MM.1S (cell line): ENCODE measurements at regions not wholly inside any gene's neighbourhood (a gene's known extent, or its start where the extent isn't known, plus 50 kb on each side); places are given as distances from the start of the nearest gene placed in this dataset.

Experiments
- EZH2 ChIP-seq: fragments of 300-600 bp; sonication (generic); optimal IDR thresholded peaks from 2 replicates; pipeline ENCODE3; 2017; ENCODE audit warnings: low read depth, mild to moderate bottlenecking, antibody characterized with exemption, low read length, mixed read lengths
- EZH2phosphoT487 ChIP-seq: fragments of 300-600 bp; sonication (generic); IDR thresholded peaks from 2 replicates; pipeline ENCODE4 v1.6.1; 2018; ENCODE audit warnings: antibody characterized with exemption, low read length
- TF ChIP-seq, protein P1 (sequence below): fragments of 300-600 bp; sonication (generic); IDR thresholded peaks from 2 replicates; pipeline ENCODE4 v1.5.1; 2016; ENCODE audit warnings: antibody characterized with exemption, low read length, mixed read lengths

DNA sequence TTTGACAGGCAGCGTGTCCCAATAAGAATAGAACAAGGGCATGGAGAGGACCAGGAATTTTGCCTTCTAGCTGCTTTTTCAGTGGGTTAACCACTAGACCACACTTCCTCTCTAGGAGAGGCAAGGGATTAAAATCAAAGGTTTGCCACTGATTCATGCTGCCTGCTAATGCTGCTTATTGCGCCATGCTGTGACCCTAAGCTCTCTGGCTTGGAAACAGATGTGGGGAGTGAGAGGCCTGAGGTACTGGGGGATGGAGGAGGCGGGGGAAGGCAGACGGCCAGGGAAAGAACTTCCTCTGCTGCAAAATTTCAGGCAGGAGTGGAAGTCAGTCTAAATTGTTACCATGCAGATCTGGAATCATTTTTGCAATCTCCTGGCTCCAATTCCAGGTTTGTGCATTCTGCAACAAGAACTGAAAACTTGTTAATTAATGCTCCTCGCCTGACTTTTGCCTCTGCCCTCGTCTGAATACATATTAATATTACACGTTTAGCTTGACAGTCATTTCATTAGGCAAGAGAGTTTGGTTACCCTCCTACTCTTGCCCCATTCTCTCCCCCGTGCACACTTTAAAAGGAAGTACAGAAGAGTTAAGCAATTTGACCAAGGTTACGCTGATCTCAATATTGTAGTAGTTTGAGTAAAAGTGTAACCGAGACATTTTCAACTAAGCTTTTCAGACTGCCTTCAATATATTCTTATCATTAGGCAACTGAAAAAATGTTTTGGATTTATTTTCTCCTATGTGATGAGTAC is 121.7 kb upstream of the SPRED1 start:
- TF ChIP-seq, protein P1, sequence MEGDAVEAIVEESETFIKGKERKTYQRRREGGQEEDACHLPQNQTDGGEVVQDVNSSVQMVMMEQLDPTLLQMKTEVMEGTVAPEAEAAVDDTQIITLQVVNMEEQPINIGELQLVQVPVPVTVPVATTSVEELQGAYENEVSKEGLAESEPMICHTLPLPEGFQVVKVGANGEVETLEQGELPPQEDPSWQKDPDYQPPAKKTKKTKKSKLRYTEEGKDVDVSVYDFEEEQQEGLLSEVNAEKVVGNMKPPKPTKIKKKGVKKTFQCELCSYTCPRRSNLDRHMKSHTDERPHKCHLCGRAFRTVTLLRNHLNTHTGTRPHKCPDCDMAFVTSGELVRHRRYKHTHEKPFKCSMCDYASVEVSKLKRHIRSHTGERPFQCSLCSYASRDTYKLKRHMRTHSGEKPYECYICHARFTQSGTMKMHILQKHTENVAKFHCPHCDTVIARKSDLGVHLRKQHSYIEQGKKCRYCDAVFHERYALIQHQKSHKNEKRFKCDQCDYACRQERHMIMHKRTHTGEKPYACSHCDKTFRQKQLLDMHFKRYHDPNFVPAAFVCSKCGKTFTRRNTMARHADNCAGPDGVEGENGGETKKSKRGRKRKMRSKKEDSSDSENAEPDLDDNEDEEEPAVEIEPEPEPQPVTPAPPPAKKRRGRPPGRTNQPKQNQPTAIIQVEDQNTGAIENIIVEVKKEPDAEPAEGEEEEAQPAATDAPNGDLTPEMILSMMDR = no peak
- TF ChIP-seq EZH2phosphoT487 = no peak
- no peak for TF ChIP-seq EZH2
